Superior temporal gyrus (tissue), 1 donor: ENCODE measurements at regions not wholly inside any gene's neighbourhood (a gene's known extent, or its start where the extent isn't known, plus 50 kb on each side); places are given as distances from the start of the nearest gene placed in this dataset.

ENCODE experiments used
- DNase-seq: peaks from one replicate; pipeline ENCODE4 v3.0.0-alpha.2; 2016; ENCODE audit errors: extremely low spot score

DNA sequence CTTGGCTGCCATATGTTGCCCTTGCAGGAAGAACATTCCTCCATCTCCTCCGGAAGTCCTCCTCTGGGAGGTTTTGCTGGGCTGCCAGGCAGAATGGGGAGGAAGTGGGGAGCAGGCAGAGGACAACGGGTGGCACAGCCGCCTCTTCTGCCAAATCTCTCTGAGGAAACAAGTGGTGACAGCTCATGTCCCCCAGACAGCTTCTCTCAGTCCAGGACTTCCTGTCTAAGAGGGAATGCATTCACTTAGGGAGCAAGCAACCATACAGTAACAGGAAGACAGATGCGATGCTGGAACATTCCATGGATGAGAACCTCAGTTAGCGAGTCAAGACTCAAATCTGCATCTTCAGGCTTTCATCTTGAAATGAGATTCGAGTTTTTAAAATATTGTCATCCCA, 701.0 kb downstream of the SEMA5A start:
- no peak for DNase-seq

GRCh38 chr5:8845296-8845695, 700.6 kb downstream of the SEMA5A start:
- no peak for DNase-seq

- no peak for DNase-seq
These were observed 697.5 kb downstream of the SEMA5A start for GRCh38 chr5:8848366-8848765.

DNA sequence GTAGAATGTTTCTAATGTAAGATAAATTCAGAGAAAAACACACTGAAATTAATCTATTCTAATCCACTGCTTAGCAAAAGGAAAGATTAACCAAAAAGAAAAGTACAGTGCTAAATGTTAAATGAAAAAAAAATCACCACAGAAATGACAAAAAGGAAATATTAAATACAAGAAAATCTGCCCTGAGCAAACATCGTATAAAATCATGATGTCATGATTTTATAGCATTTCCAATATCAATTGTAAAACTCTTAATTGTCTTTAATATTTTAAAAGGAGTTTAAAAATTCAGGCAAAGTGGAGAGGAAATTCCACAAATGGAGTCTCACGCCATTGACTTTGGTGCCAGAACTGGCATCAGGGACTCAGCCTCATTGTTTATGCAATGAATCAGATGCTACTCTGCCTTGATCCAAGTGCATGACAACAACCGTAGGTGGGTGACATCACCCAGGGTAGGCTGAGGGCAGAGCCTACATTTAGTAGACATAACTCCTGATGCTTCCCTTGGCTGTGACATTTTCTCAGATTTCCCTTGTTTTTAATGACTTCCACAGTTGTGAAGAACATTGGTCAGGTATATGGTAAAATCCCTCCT, 696.8 kb downstream of the SEMA5A start:
- no peak for DNase-seq

GRCh38 chr5:8851101-8851500, 694.8 kb downstream of the SEMA5A start:
- no peak for DNase-seq

DNA sequence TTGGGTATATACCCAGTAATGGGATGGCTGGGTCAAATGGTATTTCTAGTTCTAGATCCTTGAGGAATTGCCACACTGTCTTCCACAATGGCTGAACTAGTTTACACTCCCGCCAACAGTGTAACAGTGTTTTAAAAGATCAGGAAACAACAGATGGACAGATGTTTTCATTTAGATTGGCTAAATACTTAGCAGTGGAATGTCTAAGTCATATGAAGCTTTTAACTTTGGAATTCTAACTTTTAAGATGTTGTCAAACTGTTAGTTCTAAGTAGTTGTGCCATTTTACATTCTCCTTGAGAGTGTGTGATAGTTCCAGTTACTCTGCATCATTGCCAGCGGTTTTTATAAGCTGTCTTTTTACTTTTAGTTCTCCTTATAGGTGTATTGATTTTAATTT, 688.8 kb downstream of the SEMA5A start:
- DNase-seq: no peak

GRCh38 chr5:8861764-8862163, 684.1 kb downstream of the SEMA5A start:
- DNase-seq: no peak

- no peak for DNase-seq
These were observed 681.8 kb downstream of the SEMA5A start for GRCh38 chr5:8864053-8864452.

- peak; percentile 29 for DNase-seq
These were observed 680.6 kb downstream of the SEMA5A start for GRCh38 chr5:8865266-8865665.

DNA sequence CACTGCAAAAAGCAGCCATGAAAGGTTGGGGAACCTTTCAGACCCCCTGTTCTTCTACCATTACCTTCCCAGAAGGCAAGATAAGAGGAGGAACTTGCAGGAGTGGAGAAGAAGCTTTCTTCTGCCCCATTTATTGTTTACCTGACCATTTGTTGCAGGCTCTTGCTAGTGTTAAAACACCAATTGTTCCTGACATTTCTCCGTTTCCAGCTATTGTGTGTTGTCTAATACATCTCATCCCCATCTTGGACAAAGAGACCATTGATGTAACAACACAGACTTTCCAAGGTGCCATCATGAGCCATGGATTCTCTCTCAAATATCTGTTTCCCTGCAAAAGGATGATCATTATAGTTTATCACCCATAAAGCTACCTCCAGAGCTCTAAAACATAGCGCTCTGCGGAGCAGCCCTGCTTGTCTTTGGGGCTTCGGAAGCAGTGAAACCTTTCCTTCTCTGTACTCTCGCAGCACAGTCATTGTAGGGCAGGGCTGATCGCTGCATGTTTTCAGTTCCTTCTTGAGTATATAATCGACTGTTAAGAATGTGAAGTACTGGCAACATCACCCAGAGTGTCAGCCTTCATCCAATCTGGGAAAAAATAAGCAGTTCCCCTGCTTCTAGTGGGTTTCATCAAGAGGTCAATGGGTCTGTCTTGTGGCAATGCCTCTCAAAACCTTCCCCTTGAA, 680.0 kb downstream of the SEMA5A start:
- DNase-seq: peak; percentile 62

DNA sequence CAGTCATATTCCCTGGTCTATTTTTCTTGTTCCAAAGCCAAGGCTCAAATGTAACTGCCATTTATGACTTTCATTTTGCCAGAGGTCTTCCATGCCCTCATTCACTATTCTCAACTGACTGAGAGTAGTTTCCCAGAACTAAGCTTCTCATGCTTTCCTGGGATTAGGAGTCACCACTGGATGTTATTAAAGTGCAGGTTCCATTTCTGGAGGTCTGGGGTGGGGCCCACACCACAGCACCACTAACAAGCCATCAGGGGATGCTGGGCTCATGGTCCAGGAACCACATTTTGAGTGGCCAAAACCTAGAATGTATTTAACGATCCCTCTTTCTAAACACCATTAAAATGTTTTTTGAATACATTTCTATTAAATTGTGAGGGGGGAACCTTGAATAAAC, 677.6 kb downstream of the SEMA5A start:
- DNase-seq: no peak

GRCh38 chr5:8869932-8870331, 675.9 kb downstream of the SEMA5A start:
- DNase-seq: no peak

GRCh38 chr5:8870349-8870958, 675.4 kb downstream of the SEMA5A start:
- DNase-seq: no peak

- no peak for DNase-seq
These were observed 674.9 kb downstream of the SEMA5A start for GRCh38 chr5:8870959-8871355.

GRCh38 chr5:8871446-8871845, 674.4 kb downstream of the SEMA5A start:
- no peak for DNase-seq

DNA sequence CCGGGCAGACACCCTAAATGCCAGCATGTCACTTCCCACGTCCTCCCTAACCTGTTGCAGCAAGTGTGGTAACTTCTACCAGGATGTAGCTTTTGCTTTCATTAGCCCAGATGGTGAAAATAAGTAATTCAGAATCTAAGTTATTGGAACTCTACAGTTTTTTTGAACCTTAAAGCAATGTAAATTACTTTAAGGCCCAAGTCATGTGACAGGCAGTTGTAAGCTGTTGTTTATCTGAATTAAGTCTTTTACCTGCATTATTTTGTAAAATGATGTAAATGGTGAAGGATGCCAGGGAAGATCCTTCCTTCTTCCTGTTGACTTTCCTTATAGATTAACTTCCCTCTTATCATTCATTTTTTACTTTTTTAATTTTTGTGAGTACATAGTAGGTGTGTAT, 670.2 kb downstream of the SEMA5A start:
- DNase-seq: no peak

GRCh38 chr5:8879248-8879647, 666.6 kb downstream of the SEMA5A start:
- DNase-seq: no peak

DNA sequence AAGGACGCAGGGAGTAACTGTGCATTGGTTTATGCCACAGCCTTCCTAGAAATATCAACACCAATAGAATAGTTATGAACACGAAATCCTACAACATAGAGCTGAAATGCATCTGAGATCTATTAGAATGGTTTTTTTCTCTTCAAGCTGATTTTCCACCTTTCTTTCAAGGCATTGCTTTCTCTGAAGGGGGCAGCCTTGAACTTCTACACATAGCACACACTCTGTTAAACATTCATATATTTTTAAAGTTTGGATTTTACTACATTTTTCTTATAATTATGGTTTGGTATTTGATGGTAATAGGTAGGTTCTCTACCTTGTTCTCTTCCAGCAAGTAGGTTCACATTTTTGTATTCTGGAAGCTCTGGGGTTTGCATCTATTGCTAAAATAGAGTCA, 661.8 kb downstream of the SEMA5A start:
- DNase-seq: no peak

GRCh38 chr5:8892926-8893325, 652.9 kb downstream of the SEMA5A start:
- no peak for DNase-seq

GRCh38 chr5:8894031-8894430, 651.8 kb downstream of the SEMA5A start:
- no peak for DNase-seq

GRCh38 chr5:8895062-8895461, 650.8 kb downstream of the SEMA5A start:
- no peak for DNase-seq

DNA sequence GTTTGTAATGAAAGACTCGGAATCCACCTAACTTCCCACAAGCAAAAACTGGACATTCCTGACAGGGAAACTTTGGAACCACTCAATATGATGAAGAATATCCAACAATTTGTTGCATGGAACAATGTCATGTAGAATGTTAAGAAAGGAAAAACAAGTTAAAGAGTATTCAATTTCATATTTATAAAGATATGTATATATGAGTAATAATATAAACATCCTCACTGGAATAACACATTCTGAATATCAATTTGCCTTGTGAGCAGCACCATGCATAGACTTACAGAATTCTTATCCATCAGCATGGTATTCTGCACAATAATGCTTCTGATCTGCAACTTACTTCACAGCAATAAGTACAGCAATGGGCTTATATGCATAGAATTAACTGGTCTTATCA, 650.3 kb downstream of the SEMA5A start:
- no peak for DNase-seq

- DNase-seq: no peak
These were observed 648.6 kb downstream of the SEMA5A start for GRCh38 chr5:8897316-8897715.
